ENCODE measurements at regions not wholly inside any gene's neighbourhood (a gene's known extent, or its start where the extent isn't known, plus 50 kb on each side); places are given as distances from the start of the nearest gene placed in this dataset.

- no peak for TF ChIP-seq ZFP3 (CRISPR knock-in tag; IDR thresholded peaks at IDR 0.05)
- TF ChIP-seq OSR1 (CRISPR knock-in tag; IDR thresholded peaks at IDR 0.05): no peak
- no peak for TF ChIP-seq POU6F1 (CRISPR knock-in tag; IDR thresholded peaks at IDR 0.05; ENCODE audit: borderline replicate concordance, low read depth)
- no peak for TF ChIP-seq BACH2 (CRISPR knock-in tag; IDR thresholded peaks at IDR 0.05; ENCODE audit: borderline replicate concordance)
- no peak for TF ChIP-seq GLIS3 (CRISPR knock-in tag; IDR thresholded peaks at IDR 0.05)
- no peak for TF ChIP-seq RARB (CRISPR knock-in tag; IDR thresholded peaks at IDR 0.05)
- no peak for TF ChIP-seq ZFP30 (CRISPR knock-in tag; IDR thresholded peaks at IDR 0.05)
- no peak for TF ChIP-seq ZC3H10 (CRISPR knock-in tag; IDR thresholded peaks at IDR 0.05)
- no peak for TF ChIP-seq ZNF70 (CRISPR knock-in tag; IDR thresholded peaks at IDR 0.05)
- TF ChIP-seq CSRNP3 (CRISPR knock-in tag; IDR thresholded peaks at IDR 0.05): no peak
- TF ChIP-seq TOX (CRISPR knock-in tag; IDR thresholded peaks at IDR 0.05; ENCODE audit: borderline replicate concordance): no peak
- TF ChIP-seq PATZ1 (CRISPR knock-in tag; IDR thresholded peaks at IDR 0.05; ENCODE audit: borderline replicate concordance): no peak
- TF ChIP-seq TCF4 (CRISPR knock-in tag; IDR thresholded peaks at IDR 0.05; ENCODE audit: borderline replicate concordance): no peak
- TF ChIP-seq ZNF8 (CRISPR knock-in tag; IDR thresholded peaks at IDR 0.05): no peak
- TF ChIP-seq ISL1 (CRISPR knock-in tag; IDR thresholded peaks at IDR 0.05): no peak
- TF ChIP-seq, protein P1, sequence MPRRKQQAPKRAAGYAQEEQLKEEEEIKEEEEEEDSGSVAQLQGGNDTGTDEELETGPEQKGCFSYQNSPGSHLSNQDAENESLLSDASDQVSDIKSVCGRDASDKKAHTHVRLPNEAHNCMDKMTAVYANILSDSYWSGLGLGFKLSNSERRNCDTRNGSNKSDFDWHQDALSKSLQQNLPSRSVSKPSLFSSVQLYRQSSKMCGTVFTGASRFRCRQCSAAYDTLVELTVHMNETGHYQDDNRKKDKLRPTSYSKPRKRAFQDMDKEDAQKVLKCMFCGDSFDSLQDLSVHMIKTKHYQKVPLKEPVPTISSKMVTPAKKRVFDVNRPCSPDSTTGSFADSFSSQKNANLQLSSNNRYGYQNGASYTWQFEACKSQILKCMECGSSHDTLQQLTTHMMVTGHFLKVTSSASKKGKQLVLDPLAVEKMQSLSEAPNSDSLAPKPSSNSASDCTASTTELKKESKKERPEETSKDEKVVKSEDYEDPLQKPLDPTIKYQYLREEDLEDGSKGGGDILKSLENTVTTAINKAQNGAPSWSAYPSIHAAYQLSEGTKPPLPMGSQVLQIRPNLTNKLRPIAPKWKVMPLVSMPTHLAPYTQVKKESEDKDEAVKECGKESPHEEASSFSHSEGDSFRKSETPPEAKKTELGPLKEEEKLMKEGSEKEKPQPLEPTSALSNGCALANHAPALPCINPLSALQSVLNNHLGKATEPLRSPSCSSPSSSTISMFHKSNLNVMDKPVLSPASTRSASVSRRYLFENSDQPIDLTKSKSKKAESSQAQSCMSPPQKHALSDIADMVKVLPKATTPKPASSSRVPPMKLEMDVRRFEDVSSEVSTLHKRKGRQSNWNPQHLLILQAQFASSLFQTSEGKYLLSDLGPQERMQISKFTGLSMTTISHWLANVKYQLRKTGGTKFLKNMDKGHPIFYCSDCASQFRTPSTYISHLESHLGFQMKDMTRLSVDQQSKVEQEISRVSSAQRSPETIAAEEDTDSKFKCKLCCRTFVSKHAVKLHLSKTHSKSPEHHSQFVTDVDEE (CRISPR knock-in tag; IDR thresholded peaks at IDR 0.05): no peak
- ATAC-seq: no peak
Measured at GRCh38 chr6:166777096-166777630, 150.1 kb upstream of the RPS6KA2 start.

DNA sequence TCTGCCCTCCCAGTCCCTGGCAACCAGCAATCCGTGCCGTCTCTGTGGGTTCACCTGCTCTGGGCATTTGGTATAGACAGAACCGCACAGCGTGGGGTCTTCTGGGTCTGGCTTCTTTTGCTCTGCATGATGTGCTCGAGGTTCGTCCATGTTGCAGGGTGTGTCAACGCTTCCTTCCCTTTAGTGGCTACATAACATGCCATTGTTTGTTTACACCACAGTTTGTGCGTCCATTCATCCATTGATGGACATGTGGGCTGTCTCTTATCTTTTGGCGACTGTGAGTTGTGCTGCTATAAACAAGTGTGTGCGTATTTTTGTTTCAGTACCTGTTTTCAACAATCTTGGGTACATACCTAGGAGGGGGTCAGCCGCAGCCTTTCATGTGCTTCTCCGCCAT, 149.5 kb upstream of the RPS6KA2 start:
- no peak for ATAC-seq
- TF ChIP-seq PPARA (CRISPR knock-in tag; IDR thresholded peaks at IDR 0.05; ENCODE audit: borderline replicate concordance) (no peak), CREB5 (CRISPR knock-in tag; IDR thresholded peaks at IDR 0.05; ENCODE audit: low read depth) (no peak), ARNTL (CRISPR knock-in tag; IDR thresholded peaks at IDR 0.05; ENCODE audit: borderline replicate concordance, low read depth) (no peak), ZFP3 (CRISPR knock-in tag; IDR thresholded peaks at IDR 0.05) (no peak), TCF4 (CRISPR knock-in tag; IDR thresholded peaks at IDR 0.05; ENCODE audit: borderline replicate concordance) (no peak), PATZ1 (CRISPR knock-in tag; IDR thresholded peaks at IDR 0.05; ENCODE audit: borderline replicate concordance) (no peak), BACH2 (CRISPR knock-in tag; IDR thresholded peaks at IDR 0.05; ENCODE audit: borderline replicate concordance) (no peak), ZFP30 (CRISPR knock-in tag; IDR thresholded peaks at IDR 0.05) (no peak), ESRRG (CRISPR knock-in tag; IDR thresholded peaks at IDR 0.05) (no peak), OSR1 (CRISPR knock-in tag; IDR thresholded peaks at IDR 0.05) (no peak), GLIS3 (CRISPR knock-in tag; IDR thresholded peaks at IDR 0.05) (no peak), ZNF70 (CRISPR knock-in tag; IDR thresholded peaks at IDR 0.05) (no peak), CSRNP3 (CRISPR knock-in tag; IDR thresholded peaks at IDR 0.05) (no peak), ZNF565 (CRISPR knock-in tag; conservative IDR thresholded peaks at IDR 0.05; ENCODE audit: low read depth) (no peak), TOX (CRISPR knock-in tag; IDR thresholded peaks at IDR 0.05; ENCODE audit: borderline replicate concordance) (no peak)
- TF ChIP-seq, protein P1 (CRISPR knock-in tag; IDR thresholded peaks at IDR 0.05): no peak

All from SK-N-SH treated with all-trans-retinoic acid at 6 μM for 48 hours (cell line).